ENCODE measurements at regions not wholly inside any gene's neighbourhood (a gene's known extent, or its start where the extent isn't known, plus 50 kb on each side); places are given as distances from the start of the nearest gene placed in this dataset.
"Not testable (repeated sequence)": the region's sequence is repeated elsewhere in the genome, so short reads cannot be mapped to it uniquely, and the experiment has no call there.

DNA sequence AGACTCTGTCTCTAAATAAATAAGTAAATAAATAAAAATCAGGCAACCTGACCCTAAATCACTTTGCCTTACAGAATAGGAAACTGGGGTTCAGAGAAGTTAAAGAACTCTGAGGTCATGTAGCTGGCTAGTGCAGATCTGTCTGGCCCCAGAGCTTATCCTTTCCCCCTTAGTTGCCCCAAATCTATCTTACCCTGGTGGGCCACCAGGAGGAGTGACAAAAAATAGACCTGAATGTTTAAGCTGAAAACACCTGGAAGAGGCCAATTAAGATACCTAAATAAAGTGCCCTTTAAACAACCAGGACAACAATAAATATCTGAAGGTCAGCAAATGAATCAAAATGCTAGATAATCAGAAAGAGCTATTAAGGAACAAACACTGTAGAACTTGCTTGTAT is 59.7 kb downstream of the TEX35 start:
- no peak for DNase-seq

DNA sequence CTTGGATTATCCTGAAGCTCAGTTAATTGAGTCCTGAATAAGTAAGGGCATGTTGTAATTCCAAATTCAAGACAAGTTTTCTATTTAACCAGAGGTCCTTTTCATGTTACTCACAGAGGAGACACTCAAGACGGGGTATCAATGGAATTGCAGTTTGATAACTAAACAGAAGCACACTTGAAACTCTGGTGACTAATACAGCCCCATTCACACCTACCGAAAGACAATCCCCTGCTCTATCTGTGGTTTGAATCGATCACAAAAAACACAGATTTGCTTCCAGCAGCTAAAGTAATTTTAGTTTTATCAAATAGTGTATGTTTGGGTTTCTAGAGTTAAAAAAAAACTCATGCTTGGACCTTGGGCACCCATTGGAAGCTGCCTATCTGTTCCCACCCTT is 60.4 kb downstream of the TEX35 start:
- DNase-seq, result no peak

DNA sequence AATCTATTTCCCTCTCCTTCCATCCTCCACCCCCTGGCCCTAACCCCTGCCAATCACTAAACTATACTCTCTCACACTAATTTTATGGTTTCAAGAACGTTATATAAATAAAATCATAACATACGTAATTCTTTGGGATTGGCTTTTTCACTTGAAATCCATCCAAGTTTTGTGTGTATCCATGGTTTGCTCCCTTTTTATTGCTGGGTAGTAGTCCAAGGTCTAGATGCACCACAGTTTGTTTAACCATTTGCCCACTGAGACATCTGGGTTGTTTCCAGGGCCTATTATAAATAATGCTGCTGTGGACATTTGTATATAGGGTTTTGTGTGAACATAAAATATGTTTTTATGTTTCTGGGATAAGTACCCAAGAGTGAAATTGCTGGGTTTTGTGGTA is 61.4 kb downstream of the TEX35 start:
- DNase-seq, result no peak

DNA sequence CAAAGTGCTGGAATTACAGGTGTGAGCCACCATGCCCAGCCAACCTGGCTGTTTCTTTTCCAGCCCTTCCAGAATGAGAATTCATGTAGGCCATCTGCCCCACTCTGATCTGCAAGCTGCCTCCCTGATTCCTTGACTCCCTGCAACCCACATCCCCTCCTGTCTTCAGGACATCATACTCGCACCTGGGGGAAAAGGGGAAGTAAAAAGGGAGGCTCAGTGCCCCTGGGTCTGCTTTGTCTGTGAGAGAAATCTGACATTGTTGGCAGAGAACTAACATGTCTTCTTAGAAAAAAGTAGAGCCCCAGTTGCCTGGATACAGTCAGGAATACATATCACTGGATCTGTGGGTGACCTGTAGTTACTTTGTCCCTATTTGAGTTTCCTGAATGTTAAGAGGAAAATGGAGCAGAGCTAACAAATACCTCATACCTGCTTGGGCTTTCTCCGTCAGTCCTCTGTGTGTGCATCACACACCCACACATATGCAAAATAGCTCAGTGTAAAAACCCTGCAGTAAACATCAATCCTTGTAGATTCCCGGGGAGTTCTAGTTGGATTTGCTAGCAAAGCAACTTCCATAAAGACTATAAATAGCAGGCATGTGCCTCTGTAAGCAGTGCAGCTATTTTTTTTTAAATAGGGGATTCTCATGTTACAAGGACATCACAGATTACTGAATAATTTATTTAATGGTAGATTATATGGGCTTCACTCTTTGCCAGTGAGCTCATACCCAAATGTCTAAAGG is 62.9 kb downstream of the TEX35 start:
- no peak for DNase-seq

DNA sequence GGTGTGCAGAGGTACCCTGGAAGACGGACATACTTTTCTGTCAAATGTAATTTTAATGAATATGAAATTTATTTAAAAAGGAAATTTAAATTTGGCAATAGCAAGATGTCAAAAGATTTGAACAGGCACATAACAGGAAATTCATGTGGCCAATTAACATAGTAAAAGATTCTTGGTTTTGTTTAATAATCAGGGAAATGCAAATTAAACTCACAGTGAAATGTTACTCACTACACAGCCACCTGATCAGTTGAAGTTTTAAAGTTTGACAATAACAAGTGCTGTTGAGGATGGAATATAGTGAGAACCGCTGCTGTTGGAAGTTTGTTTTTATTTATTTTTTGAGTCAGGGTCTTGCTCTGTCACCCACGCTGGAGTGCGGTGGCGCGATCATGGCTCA is 63.9 kb downstream of the TEX35 start:
- DNase-seq, result no peak

DNA sequence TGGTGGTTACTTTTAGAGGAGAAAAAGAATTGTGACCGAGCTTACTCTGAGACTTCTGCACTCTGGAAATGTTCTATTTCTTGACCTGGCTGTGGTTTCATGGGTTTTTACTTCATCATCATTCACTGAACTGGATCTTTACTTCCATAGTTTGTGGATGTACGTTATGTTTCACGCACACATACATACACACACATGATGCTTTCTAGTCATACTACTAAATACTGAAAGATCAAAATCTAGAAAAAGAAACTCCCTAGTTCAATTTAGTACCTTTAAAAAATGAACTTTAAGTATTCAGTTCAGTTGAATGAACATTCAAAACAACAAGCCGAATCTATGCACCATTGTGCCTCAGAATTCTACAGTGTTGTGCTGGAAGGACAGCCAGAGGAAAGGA is 65.0 kb downstream of the TEX35 start:
- no peak for DNase-seq

DNA sequence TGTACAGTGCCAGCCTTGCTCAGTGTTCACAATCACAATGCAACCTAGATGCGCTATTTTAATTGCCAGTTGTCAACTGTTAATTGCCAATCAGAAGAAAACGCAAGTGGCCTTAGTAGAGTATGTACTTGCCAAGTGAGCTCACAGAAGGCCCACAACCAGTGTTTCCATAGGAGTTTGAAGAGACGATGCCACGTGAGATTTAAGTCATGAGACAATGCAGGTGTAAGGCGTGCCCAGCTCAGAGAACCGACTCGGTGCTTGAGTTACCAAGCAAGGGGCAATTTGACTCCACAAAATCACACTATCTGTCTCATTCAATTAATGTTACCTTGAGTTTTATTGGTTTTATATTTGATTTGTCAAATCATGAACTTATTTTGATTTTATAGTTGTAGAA is 65.6 kb downstream of the TEX35 start:
- DNase-seq, result no peak

DNA sequence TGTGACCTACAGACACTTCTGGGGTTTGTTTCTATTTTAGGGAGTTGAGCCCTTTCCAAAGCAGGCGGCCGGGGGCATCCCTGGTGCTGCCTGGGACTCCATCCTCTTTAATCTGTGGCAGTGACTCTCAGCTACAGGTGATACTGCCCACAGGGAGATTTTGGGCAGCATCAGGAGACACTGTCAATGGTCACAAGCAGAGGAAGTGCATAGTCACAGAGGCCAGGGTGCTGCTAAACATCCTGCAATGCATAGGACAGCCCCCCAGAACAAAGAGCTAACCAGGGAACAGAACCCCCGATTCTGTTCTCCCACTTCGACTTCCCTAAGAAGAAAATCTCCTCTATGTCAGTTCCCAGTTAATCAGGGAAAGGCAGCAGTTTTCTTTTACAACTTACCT is 66.2 kb downstream of the TEX35 start:
- no peak for DNase-seq

DNA sequence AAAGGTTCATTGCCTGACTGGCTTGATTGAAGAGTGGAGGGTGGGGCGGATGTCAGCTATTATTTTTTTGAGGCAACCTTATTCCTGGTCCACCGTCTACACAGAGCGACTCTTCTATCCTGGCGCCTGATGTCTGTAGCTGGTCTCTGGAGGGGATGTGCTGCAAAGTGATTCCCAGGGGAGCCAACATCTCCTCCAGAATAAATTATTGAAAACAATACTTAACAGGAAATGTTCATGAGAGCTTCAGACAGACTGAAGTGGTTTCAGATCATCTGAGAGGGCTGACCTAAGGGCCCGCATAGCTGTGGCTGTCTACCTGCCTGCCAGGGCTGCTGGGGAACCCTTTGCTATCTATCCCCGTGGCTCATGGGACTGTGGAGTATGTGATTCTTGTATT is 66.7 kb downstream of the TEX35 start:
- no peak for DNase-seq

DNA sequence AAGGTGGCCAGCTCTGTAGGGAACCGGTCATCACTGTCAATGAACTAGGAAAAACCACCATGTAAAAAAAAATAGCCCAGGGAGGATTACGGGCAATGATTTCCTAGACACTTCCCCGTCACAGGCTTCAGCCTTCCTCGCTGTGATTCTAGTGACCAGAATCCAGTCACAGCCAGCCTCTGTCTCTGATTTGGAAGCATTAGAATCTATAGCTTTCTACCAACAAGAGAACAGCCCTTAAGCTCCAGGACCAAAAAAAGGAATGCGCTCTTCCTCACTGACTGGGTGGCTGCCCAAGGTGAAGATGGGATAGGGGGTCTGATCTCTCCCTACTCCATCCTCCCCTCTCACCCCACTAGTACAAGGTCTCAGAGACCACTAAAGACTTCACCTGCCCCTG is 67.2 kb downstream of the TEX35 start:
- no peak for DNase-seq

DNA sequence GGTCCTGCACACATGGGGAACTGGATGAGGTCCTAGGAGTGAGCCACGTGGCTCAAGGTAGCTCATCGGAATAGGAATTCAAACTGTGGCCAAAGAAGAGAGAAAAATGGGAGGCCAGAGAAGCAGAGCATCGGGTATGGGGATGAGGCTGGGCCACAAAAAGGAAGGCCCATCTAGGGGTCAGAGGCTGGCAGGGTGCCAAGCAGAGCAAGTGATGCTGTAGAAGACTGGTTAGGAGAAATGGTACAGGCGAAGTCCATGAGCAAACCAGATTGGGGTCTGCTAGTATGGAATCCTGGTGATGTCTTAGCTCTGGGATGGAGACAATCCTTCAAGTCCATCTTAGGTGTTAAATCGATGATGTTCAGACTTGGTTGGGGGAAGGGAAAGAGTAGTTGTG is 68.0 kb downstream of the TEX35 start:
- DNase-seq, result no peak

DNA sequence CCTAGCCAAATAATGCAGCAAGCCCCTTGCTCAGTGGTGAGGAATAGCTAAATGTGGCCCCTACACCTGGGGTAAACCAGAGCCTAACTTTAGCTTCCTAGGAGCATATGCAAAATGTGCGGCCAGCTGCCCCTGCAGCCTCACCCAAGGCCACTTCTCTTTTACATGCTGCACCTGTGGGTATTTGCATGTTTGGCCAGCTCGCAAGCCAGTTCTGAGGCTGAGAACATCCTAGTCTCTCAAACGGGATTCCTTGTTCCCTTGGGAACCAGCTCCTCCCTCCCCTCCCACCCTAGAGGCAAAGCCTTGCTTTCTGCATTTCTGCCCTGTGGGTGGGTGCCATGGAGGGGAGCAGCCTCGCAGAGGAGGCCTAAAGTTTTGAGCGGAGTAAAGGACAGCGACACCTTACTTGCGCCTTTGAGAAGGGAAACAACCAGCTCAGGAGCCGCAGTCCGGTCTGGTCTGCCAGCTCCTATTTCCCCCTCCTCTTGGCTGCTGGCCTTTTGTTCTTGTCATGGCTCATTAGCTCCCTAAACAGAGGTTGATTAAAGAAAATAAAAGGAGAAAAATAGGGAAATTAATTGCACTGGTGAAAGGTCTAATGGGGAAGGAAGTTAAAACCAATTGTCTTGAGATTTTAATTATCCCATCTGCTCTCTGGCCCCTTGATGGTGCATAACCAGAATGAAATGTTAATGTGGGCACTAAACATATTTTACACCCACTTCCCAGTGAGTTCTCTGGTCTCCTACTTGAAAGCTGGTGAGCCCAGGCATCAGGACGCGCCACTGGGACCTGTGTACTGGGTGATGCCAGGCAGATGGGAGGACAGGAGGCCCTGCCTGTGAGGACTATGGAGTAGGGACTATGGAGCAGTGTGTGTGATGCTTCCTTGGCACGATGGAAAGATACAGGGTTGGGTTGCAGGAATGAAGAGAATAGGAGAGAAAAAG is 68.7 kb downstream of the TEX35 start:
- peak; percentile 53 for DNase-seq

DNA sequence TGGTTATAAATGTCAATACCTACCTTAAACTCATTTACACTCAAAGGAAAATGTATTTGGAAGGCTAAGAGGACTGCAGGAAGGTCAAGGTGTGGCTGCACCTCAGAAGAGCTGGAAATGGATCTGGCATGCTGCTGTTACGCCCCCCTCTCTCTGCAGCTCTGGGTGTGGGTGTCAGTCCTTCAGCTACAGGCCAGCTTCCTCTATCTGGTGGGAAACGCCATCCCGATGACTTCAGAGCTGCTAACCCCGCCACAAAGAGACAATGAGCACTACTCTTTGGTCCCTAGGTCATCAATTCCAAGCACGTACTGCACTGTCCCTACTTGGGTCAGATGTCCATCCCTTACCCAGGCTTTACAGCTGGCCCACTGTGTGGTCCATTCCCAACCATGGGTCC is 74.2 kb downstream of the TEX35 start:
- no peak for DNase-seq

DNA sequence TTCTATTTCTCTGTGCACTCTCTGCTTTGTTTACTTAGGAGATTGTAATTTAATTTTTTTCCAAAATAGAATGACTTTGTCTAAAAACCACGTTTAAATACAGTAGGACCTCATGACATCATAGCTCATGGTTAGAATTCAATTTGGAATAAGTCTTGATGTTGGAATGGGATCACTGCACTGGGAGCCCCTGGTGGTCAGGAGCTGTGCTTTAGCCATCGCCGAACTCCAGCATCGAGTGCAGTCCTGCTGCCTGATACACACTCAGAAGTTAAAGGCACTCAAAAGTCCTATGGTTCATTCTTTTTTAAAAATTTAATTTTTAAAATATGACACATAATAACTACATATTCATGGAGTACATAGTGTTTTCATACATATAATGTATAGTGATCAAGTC is 75.1 kb downstream of the TEX35 start:
- DNase-seq, result no peak

DNA sequence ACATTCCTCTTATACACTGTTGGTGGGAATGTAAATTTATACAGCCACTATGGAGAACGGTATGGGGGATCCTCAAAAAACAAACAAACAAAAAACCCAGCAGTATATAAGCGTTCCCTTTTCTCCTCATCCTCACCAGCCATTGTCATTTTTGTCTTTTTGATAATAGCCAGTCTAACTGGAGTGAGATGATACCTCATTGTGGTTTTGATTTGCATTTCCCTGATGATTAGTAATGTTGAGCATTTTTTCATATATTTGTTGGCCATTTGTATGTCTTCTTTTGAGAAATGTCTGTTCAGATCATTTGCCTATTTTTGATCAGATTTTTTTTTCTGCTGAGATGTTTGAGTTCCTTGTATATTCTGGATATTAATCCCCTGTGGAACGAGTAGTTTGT is 76.1 kb downstream of the TEX35 start:
- not testable (repeated sequence) for DNase-seq

DNA sequence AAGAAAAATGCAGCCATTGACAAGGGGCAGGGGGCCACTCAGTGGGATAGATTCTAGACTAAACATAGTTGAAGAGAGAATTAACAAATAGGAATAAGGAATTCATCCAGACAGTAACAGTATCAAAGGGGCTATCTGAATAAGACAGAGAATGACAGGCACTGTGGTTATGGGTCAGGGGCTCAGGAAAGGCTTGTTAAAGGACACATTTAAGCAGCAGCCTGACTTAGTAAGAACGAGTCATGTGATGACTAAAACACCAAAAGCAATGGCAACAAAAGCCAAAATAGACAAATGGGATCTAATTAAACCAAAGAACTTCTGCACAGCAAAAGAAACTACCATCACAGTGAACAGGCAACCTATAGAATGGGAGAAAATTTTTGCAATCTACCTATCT is 78.9 kb downstream of the TEX35 start:
- DNase-seq, result not testable (repeated sequence)

DNA sequence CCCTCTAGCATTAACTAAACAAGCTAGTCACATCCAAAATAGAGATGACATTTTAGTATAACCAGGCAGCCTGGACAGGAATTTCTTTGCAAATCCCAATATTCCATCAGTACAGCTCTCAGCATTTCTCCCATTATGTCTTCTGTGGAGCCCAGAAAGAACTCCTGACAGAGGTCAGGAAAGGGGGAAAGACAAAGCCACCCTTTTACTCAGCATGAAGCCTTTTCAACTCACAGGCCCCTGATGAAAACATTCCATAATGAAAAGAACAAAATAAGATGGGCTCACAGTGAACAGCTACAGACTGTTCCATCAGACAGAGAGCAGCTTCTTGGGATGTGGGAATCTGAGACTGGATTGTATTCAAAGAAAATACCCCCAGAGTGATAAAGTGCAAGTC is 80.6 kb downstream of the TEX35 start:
- no peak for DNase-seq

DNA sequence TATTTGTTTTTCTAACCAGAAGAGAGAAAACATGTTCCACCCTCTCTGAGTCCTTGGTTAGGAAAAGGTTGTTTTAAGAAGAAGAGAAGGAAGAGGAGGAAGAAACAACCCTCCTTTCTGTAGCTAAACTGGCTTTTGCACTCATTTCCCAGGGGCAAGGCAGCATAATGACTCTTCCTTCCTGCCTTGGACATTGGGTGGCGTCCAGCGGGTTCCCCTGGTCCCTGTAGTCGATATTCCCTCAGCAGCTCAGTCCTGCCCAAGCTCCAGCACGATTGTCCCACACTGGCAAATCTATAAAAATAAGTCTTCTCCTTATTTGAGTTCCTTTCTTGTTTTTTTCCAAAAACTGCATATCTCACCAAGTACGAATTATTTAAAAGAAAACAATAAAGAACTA is 81.2 kb downstream of the TEX35 start:
- no peak for DNase-seq

DNA sequence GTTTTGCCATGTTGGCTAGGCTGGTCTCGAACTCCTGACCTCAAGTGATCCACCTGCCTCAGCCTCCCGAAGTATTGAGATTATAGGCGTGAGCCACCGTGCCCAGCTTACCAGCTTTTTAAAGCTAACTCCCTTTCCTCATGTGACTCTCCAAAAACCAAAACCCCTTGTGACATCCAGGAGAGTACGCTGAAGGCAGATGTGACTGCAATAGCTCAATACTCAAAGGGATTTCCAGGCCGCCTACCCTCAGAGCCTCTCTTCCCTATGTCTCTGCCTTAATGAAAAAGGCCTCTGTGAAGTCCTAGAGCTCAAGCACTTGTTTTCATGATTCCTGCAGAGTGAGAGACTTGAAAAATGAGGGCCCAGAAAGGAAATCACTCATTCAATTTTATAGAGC is 82.6 kb downstream of the TEX35 start:
- DNase-seq, result no peak

DNA sequence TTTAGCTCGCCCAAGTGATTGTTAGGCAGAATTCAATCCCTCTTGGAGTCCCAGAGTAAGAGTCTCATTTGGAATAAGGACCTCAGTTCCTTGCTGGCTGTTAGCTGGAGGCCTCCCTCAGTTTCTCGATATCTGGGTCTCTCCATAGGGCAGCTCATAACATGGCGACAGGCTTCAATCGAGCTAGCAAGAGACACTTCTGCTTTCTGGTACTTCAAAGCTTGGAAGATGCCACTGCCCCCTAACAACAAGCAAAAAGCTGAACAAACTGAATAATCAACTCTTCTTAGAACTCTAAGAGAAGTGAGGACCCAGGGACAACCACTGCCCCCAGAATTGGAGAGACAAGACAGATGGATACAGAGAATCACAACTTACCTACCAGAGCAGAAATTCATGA is 86.2 kb downstream of the TEX35 start:
- DNase-seq, result no peak

DNA sequence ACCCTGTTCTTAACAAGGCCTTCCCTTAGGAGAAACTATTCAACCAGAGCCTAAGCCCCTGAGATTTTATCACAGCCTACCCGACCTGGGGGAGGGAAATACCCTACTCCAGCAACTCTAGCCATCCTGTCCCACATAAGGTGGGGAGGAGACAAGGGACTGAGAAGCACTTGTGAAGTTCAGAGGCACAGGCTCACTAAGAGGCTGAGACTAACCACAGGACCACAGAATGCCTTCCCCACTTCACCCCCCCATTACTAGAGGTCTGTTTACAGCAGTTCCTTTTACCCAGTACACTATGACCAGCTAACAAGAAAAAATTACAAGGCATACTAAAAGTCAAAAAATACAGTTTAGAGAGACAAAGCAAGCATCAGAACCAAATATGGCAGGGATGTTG is 86.8 kb downstream of the TEX35 start:
- no peak for DNase-seq

DNA sequence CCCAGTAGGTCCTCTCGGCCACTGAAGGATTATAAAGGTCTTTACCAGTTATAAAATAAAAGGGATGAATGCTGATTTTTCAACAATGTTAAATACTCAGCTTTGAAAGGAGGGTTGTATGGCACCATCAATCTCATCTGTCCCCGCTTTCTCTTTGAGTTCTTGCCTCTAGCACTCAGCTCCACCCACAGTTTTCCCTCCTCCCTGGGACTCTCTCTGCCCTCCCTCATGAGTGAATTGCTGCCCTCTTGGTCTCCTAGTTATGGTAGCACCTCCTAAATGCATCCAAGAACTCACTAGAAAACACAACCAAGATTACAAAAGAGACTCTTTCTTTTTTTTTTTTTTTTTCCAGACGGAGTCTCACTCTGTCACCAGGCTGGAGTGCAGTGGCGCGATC is 91.0 kb downstream of the TEX35 start:
- DNase-seq, result no peak

DNA sequence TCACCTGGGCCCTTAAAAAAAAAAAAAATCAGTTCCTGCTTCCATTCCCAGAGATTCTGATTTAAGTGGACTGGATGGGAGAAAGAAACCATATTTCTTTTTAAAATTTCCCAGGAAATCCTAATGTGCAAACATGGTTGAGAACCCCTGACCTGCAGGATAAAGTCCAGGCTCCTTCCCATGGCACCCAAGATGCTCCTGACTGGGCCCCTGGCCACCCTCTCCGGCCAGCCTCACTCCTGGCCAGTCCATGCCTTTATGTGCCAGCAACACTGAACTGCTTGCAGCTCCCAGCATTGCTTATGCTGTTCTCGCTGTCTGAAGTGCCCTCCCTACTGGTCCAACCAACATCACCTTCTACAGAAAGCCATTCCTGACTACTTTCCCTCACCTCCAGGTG is 93.9 kb downstream of the TEX35 start:
- no peak for DNase-seq

DNA sequence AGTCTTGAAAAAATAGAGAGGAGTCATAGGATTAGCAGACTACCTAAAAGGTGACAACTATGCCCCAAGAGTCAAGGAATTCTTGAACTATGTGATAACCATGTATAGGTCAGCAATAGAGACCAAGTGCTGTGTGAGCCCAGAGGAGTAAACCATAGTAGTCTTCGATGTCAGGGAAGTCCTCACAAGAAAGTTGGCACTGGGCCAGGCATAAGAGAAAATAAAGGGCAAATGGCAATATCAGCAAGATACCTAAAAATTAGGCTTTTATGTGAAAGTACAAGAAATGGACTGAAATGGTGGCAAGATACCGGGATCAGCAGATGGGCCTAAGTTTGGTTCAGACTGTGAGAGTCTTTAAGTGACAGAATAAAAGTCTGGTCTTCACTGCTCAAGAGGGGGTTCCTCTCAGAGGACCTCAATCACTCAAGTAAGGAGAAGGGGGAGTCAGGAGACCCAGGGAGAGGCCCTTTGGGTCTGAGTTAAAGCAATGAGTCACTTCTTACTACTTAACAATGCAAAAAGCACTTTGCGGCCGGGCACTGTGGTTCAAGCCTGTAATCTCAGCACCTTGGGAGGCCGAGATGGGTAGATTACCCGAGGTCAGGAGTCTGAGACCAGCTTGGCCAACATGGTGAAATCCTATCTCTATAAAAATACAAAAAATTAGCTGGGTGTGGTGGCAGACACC is 95.0 kb downstream of the TEX35 start:
- no peak for DNase-seq
